GM21447 (cell line): ENCODE measurements at regions not wholly inside any gene's neighbourhood (a gene's known extent, or its start where the extent isn't known, plus 50 kb on each side); places are given as distances from the start of the nearest gene placed in this dataset.
"Not testable (repeated sequence)": the region's sequence is repeated elsewhere in the genome, so short reads cannot be mapped to it uniquely, and the experiment has no call there.

ENCODE experiments used
- ATAC-seq: cut with Tn5 transposase; IDR thresholded peaks from one replicate; pipeline ENCODE4 v1.9.1; 2021; ENCODE audit not compliant: unreplicated experiment

GRCh38 chr4:121616449-121616848 is 80.3 kb downstream of the ANXA5 start:
- not testable (repeated sequence) for ATAC-seq

DNA sequence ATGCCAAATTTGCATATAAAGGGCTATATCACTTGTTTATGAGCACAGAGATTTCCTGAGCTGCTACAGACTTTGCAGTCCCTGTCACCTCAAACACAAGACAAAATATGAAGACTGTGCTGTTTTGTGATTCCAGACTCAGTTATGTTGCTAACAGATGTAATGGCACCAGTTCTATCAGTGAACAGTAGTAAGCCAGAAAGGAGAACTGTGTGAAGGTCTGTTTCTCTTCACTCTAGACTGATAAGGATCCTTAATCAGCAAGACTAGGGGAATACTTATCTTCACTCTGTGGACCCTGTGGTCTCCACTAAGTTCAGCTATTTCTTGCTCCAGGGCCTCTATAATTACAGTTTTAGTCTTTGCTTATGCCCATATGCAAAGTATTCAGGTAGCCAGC is 82.7 kb downstream of the ANXA5 start:
- no peak for ATAC-seq

- ATAC-seq: no peak
Observed at GRCh38 chr4:121599049-121599448, 97.7 kb downstream of the ANXA5 start.

- peak; percentile 85 for ATAC-seq
Observed at GRCh38 chr4:121597346-121597934, 99.3 kb downstream of the ANXA5 start.

GRCh38 chr4:121594796-121595526 is 101.8 kb downstream of the ANXA5 start:
- no peak for ATAC-seq

GRCh38 chr4:121593760-121594159 is 103.0 kb downstream of the ANXA5 start:
- no peak for ATAC-seq

DNA sequence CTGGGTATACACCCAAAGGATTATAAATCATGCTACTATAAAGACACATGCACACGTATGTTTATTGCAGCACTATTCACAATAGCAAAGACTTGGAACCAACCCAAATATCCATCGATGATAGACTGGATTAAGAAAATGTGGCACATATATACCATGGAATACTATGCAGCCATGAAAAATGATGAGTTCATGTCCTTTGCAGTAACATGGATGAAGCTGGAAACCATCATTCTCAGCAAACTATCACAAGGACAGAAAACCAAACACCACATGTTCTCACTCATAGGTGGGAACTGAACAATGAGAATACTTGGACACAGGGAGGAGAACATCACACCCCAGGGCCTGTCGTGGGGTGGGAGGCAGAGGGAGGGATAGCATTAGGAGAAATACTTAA is 104.5 kb downstream of the ANXA5 start:
- ATAC-seq: not testable (repeated sequence)

GRCh38 chr4:121584836-121585235 is 111.9 kb downstream of the ANXA5 start:
- no peak for ATAC-seq

- ATAC-seq: no peak
Observed at GRCh38 chr4:121583396-121583795, 113.4 kb downstream of the ANXA5 start.

DNA sequence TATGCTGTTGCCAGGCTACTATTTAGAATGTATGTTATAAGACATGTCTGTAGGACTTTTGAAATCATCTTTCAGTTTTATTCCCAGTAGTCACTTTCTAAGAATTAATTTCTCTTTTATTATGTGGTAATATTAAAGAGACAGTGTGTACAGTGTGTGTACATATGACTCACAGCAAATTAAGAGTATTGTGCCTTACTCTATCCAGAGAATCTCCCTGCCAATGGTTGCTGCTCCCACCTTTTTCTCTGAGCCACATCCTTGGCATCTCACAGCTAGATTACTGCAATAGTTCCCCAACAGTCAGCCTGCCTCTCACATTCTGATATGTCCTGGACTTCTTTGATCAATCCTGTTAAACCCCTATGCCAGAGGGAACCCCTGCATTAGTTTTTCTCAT is 114.5 kb downstream of the ANXA5 start:
- ATAC-seq: no peak

GRCh38 chr4:121575392-121575791 is 121.4 kb downstream of the ANXA5 start:
- ATAC-seq: not testable (repeated sequence)

DNA sequence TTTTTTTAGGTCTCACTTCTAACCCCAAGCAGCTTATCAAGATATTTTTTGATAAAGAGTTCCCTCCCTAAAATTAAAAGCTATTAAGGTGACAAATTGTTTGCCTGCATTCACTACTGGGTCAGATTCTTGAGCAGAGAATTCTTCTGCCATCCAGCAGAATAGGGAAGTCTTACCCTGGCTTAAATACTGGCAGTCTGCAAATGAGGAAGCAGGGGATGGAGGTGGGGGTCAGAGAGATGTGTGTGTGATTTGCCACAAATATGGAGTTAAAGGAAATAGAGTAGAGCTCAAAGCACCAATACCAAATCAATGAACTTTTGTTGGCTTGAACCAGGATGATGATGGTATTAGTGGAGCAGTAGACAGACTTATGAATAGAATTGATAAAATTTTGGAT is 122.2 kb downstream of the ANXA5 start:
- ATAC-seq: no peak

DNA sequence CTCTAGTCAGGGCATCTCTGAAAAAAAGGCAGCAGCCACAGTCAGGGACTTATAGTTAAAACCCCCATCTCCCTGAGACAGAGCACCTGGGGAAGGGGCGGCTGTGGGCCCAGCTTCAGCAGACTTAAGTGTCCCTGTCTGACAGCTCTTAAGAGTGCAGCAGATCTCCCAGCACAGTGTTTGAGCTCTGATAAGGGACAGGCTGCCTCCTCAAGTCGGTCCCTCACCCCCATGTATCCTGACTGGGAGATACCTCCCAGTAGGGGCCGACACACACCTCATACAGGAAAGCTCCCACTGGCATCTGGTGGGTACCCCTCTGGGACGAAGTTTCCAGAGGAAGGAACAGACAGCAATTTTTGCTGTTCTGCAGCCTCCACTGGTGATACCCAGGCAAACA is 129.0 kb downstream of the ANXA5 start:
- ATAC-seq: no peak

GRCh38 chr4:121564840-121565375 is 131.9 kb downstream of the ANXA5 start:
- ATAC-seq: no peak

DNA sequence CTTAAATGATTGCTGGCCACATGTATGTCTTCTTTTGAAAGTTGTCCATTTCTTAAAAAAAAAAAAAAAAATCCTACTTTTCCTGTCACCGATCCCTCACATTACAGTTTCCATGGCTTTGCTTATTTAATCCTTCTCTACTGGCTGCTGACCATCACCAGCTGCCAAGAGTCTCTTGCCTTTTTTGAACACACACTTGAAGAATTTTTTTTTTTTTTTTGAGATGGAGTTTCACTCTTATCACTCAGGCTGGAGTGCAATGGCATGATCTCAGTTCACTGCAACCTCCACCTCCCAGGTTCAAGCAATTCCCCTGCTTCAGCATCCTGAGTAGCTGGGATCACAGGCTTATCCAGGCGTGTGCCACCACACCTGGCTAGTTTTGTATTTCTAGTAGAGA is 134.0 kb downstream of the ANXA5 start:
- no peak for ATAC-seq

DNA sequence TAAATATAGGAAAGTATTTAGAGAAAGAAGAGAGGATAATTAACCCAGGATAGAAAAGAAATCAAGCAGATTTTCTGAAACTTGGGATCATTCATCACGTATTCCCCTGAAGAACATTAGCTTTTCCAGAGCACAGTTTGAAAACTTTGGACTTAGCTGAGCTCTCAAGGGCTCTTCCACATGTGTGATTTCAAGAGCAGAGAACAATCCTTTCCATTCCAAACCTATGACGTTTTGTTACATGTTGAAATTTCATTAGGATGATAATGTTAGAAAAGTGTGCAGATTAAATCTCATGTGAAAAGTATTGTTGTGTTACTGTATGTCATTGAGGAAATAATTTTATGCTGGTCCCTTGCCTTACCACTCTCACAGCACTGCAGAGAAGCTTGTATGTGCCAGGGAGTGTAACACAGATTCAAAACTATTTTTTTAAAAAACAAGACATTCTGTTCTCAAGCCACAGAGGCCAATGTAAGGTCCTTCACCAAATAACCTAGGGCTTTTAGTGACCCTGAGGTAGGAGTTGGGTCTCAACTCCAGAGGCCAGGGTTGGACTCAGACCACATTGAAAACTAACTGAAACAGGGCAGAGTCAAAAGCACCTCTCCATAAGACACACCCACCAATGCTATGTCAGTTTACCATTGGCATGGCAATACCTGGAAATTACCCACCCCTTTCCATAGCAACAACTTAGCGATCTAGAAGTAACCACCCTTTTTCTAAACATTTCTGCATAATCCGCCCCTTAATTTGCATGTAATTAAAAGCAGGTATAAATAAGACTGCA is 141.3 kb downstream of the ANXA5 start:
- ATAC-seq: no peak

DNA sequence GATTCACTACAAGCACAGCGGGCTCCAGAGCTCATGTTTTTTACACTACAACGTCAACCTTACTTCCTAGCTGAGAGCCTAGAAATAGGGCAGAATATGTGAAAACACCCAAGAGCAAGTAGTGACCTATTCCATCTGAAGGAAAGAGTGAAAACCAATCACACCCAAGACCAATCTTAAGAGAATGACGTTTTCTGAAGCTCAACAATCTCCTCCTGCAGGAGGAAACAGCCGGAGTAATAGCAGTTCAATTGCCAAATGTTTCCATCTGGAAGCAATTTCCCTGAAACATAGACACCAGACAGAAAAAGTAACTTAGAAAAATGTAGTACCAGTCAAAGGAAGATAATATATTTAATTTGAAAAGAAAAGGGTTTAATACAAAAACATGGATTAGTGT is 142.4 kb downstream of the ANXA5 start:
- ATAC-seq: no peak

- no peak for ATAC-seq
Observed at GRCh38 chr4:121551881-121552280, 144.9 kb downstream of the ANXA5 start.

GRCh38 chr4:121551271-121551670 is 145.5 kb downstream of the ANXA5 start:
- ATAC-seq: no peak

DNA sequence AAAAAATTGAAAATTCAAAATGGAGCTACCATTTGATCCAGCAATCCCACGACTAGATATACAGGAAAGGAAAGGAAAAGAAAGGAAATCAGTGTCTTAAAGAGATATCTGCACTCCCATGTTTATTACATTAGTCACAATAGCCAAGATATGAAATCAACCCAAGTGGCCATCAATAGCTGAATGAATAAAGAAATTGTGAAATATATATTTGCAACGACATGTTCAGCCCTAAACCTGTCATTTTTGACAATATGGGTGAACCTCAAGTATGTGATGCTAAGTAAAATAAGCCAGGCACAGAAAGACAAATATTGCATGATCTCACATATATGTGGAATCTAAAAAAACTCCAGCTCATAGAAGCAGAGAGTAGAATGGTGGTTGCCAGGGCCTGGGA is 155.1 kb downstream of the ANXA5 start:
- no peak for ATAC-seq

GRCh38 chr4:121535351-121535750 is 154.5 kb upstream of the QRFPR start:
- ATAC-seq: no peak

DNA sequence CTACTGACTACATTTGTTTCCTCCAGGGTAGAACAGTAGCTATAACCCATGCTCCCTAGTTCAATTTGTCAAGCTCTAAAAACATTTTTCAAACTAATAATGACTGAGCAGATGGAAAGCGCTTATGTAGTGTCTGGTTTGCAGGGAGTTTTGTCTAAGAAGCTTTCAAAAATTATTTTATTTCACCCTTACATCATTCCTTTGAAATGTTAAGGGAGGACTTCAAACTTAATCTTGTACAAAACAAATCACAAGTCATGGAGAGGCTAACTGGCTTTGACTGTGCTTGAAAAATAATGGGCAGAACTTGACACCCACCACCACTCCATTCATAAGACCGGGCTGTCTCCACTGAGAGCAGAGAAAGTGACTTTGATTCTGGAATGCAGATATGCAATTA is 153.4 kb upstream of the QRFPR start:
- no peak for ATAC-seq
